ENCODE measurements at regions not wholly inside any gene's neighbourhood (a gene's known extent, or its start where the extent isn't known, plus 50 kb on each side); places are given as distances from the start of the nearest gene placed in this dataset.

DNA sequence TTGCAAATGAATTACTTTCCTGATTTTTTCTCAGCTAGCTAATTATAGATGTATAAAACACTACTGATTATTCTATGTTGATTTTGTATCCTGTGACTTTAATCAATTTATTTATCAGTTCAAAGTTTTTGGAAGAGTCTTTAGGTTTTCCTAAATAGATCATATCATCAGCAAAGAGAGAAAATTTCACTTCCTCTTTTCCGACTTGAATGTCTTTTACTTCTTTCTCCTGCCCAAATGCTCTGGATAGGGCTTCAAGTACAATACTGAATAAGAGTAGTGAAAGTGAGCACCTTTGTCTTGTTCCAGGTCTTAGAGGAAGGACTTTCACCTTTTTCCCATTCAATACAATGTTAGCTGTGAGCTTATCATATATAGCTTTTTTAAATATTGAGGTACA, 417.9 kb downstream of the PDGFC start:
- TF ChIP-seq, protein P1, sequence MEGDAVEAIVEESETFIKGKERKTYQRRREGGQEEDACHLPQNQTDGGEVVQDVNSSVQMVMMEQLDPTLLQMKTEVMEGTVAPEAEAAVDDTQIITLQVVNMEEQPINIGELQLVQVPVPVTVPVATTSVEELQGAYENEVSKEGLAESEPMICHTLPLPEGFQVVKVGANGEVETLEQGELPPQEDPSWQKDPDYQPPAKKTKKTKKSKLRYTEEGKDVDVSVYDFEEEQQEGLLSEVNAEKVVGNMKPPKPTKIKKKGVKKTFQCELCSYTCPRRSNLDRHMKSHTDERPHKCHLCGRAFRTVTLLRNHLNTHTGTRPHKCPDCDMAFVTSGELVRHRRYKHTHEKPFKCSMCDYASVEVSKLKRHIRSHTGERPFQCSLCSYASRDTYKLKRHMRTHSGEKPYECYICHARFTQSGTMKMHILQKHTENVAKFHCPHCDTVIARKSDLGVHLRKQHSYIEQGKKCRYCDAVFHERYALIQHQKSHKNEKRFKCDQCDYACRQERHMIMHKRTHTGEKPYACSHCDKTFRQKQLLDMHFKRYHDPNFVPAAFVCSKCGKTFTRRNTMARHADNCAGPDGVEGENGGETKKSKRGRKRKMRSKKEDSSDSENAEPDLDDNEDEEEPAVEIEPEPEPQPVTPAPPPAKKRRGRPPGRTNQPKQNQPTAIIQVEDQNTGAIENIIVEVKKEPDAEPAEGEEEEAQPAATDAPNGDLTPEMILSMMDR (IDR thresholded peaks at IDR 0.05), result no peak
- no peak for TF ChIP-seq POLR2A (IDR thresholded peaks at IDR 0.05)

All from esophagus squamous epithelium (tissue), 4 donors.